ENCODE measurements at regions not wholly inside any gene's neighbourhood (a gene's known extent, or its start where the extent isn't known, plus 50 kb on each side); places are given as distances from the start of the nearest gene placed in this dataset.

GRCh38 chr1:213659580-213660547, 327.9 kb upstream of the PROX1 start:
- H3K36me3 ChIP-seq (ENCODE audit: control insufficient read depth in 4 of 4, insufficient read depth in 4 of 4, low read length in 3 of 4) = no peaks in the 10 kb centered on the region
- 93% methylated on average over 3 of the region's 8 CpGs for WGBS (ENCODE audit: insufficient coverage)
- H3K27me3 ChIP-seq (replicated peaks in 2 of 5; ENCODE audit: control insufficient read depth in 4 of 5, insufficient read depth in 5 of 5, low read length in 4 of 5) = no peaks in the 10 kb centered on the region
- ChIA-PET CTCF (no interaction called here), POLR2A (no interaction called here)
- H3K4me3 ChIP-seq (ENCODE audit: control insufficient read depth in 1 of 7, extremely low read depth in 1 of 7, insufficient read depth in 4 of 7, low read depth in 2 of 7, low read length in 6 of 7) = no peak overlapping the region
- DNase-seq = no peak
- no peak overlapping the region for H3K27ac ChIP-seq (ENCODE audit: insufficient read depth in 1 of 2, low read depth in 1 of 2, low read length in 2 of 2, poor library complexity in 1 of 2, severe bottlenecking in 2 of 2)
- H3K9me3 ChIP-seq (ENCODE audit: control extremely low read depth in 1 of 5, control insufficient read depth in 4 of 5, insufficient read depth in 2 of 5, low read depth in 1 of 5, low read length in 4 of 5) = no peaks in the 10 kb centered on the region
- H3K4me1 ChIP-seq (ENCODE audit: control extremely low read depth in 1 of 4, control insufficient read depth in 4 of 4, insufficient read depth in 4 of 4, low read length in 3 of 4) = no peaks in the 10 kb centered on the region

- H3K4me1 ChIP-seq (ENCODE audit: control extremely low read depth in 1 of 4, control insufficient read depth in 4 of 4, insufficient read depth in 4 of 4, low read length in 3 of 4) = no peaks in the 10 kb centered on the region
- H3K27me3 ChIP-seq (replicated peaks in 2 of 5; ENCODE audit: control insufficient read depth in 4 of 5, insufficient read depth in 5 of 5, low read length in 4 of 5) = no peaks in the 10 kb centered on the region
- WGBS (ENCODE audit: insufficient coverage) = 100% methylated on average over 3 of the region's 9 CpGs
- no peak overlapping the region for H3K27ac ChIP-seq (ENCODE audit: insufficient read depth in 1 of 2, low read depth in 1 of 2, low read length in 2 of 2, poor library complexity in 1 of 2, severe bottlenecking in 2 of 2)
- CTCF ChIA-PET = no interaction called here
- H3K36me3 ChIP-seq (ENCODE audit: control insufficient read depth in 4 of 4, insufficient read depth in 4 of 4, low read length in 3 of 4) = no peaks in the 10 kb centered on the region
- DNase-seq = no peak
- no peaks in the 10 kb centered on the region for H3K9me3 ChIP-seq (ENCODE audit: control extremely low read depth in 1 of 5, control insufficient read depth in 4 of 5, insufficient read depth in 2 of 5, low read depth in 1 of 5, low read length in 4 of 5)
- POLR2A ChIA-PET = no interaction called here
- H3K4me3 ChIP-seq (ENCODE audit: control insufficient read depth in 1 of 7, extremely low read depth in 1 of 7, insufficient read depth in 4 of 7, low read depth in 2 of 7, low read length in 6 of 7) = no peak overlapping the region
Observed at GRCh38 chr1:213661302-213661701, 326.5 kb upstream of the PROX1 start.

GRCh38 chr1:213666113-213666512, 321.7 kb upstream of the PROX1 start:
- CTCF ChIA-PET = interaction anchor here (0.9 kb wide), 1 partner anchor 18 kb away, joined by 3 read pairs; no protein-coding TSS in a partner anchor
- H3K27ac ChIP-seq (ENCODE audit: insufficient read depth in 1 of 2, low read depth in 1 of 2, low read length in 2 of 2, poor library complexity in 1 of 2, severe bottlenecking in 2 of 2) = no peak overlapping the region
- no peaks in the 10 kb centered on the region for H3K4me1 ChIP-seq (ENCODE audit: control extremely low read depth in 1 of 4, control insufficient read depth in 4 of 4, insufficient read depth in 4 of 4, low read length in 3 of 4)
- H3K27me3 ChIP-seq (replicated peaks in 2 of 5; ENCODE audit: control insufficient read depth in 4 of 5, insufficient read depth in 5 of 5, low read length in 4 of 5) = no peaks in the 10 kb centered on the region
- H3K9me3 ChIP-seq (ENCODE audit: control extremely low read depth in 1 of 5, control insufficient read depth in 4 of 5, insufficient read depth in 2 of 5, low read depth in 1 of 5, low read length in 4 of 5) = no peaks in the 10 kb centered on the region
- H3K36me3 ChIP-seq (ENCODE audit: control insufficient read depth in 4 of 4, insufficient read depth in 4 of 4, low read length in 3 of 4) = no peaks in the 10 kb centered on the region
- H3K4me3 ChIP-seq (ENCODE audit: control insufficient read depth in 1 of 7, extremely low read depth in 1 of 7, insufficient read depth in 4 of 7, low read depth in 2 of 7, low read length in 6 of 7) = no peak overlapping the region
- WGBS (ENCODE audit: insufficient coverage) = no CpG with 5 or more reads among the region's 2 CpGs
- POLR2A ChIA-PET = no interaction called here
- no peak for DNase-seq

- Histone ChIP-seq H3K36me3 (ENCODE audit: control insufficient read depth in 4 of 4, insufficient read depth in 4 of 4, low read length in 3 of 4) (no peaks in the 10 kb centered on the region), H3K27me3 (replicated peaks in 2 of 5; ENCODE audit: control insufficient read depth in 4 of 5, insufficient read depth in 5 of 5, low read length in 4 of 5) (no peaks in the 10 kb centered on the region), H3K9me3 (ENCODE audit: control extremely low read depth in 1 of 5, control insufficient read depth in 4 of 5, insufficient read depth in 2 of 5, low read depth in 1 of 5, low read length in 4 of 5) (no peaks in the 10 kb centered on the region), H3K27ac (ENCODE audit: insufficient read depth in 1 of 2, low read depth in 1 of 2, low read length in 2 of 2, poor library complexity in 1 of 2, severe bottlenecking in 2 of 2) (no peak overlapping the region), H3K4me3 (ENCODE audit: control insufficient read depth in 1 of 7, extremely low read depth in 1 of 7, insufficient read depth in 4 of 7, low read depth in 2 of 7, low read length in 6 of 7) (no peak overlapping the region), H3K4me1 (ENCODE audit: control extremely low read depth in 1 of 4, control insufficient read depth in 4 of 4, insufficient read depth in 4 of 4, low read length in 3 of 4) (no peaks in the 10 kb centered on the region)
- WGBS (ENCODE audit: insufficient coverage) = 96% methylated on average over 2 of the region's 3 CpGs
- POLR2A ChIA-PET = no interaction called here
- DNase-seq = no peak
- CTCF ChIA-PET = interaction anchor here (0.9 kb wide), 1 partner anchor 18 kb away, joined by 3 read pairs; no protein-coding TSS in a partner anchor
Observed at GRCh38 chr1:213666922-213667321, 320.9 kb upstream of the PROX1 start.

- ChIA-PET POLR2A (no interaction called here), CTCF (no interaction called here)
- H3K36me3 ChIP-seq (ENCODE audit: control insufficient read depth in 4 of 4, insufficient read depth in 4 of 4, low read length in 3 of 4) = no peaks in the 10 kb centered on the region
- no peaks in the 10 kb centered on the region for H3K27me3 ChIP-seq (replicated peaks in 2 of 5; ENCODE audit: control insufficient read depth in 4 of 5, insufficient read depth in 5 of 5, low read length in 4 of 5)
- DNase-seq = no peak
- 96% methylated on average over 7 of the region's 7 CpGs for WGBS (ENCODE audit: insufficient coverage)
- H3K4me3 ChIP-seq (ENCODE audit: control insufficient read depth in 1 of 7, extremely low read depth in 1 of 7, insufficient read depth in 4 of 7, low read depth in 2 of 7, low read length in 6 of 7) = no peak overlapping the region
- no peaks in the 10 kb centered on the region for H3K4me1 ChIP-seq (ENCODE audit: control extremely low read depth in 1 of 4, control insufficient read depth in 4 of 4, insufficient read depth in 4 of 4, low read length in 3 of 4)
- no peaks in the 10 kb centered on the region for H3K9me3 ChIP-seq (ENCODE audit: control extremely low read depth in 1 of 5, control insufficient read depth in 4 of 5, insufficient read depth in 2 of 5, low read depth in 1 of 5, low read length in 4 of 5)
- H3K27ac ChIP-seq (ENCODE audit: insufficient read depth in 1 of 2, low read depth in 1 of 2, low read length in 2 of 2, poor library complexity in 1 of 2, severe bottlenecking in 2 of 2) = no peak overlapping the region
Observed at GRCh38 chr1:213669512-213669911, 318.3 kb upstream of the PROX1 start.

GRCh38 chr1:213669964-213670691, 317.6 kb upstream of the PROX1 start:
- Histone ChIP-seq H3K27ac (ENCODE audit: insufficient read depth in 1 of 2, low read depth in 1 of 2, low read length in 2 of 2, poor library complexity in 1 of 2, severe bottlenecking in 2 of 2) (no peak overlapping the region), H3K27me3 (replicated peaks in 2 of 5; ENCODE audit: control insufficient read depth in 4 of 5, insufficient read depth in 5 of 5, low read length in 4 of 5) (no peaks in the 10 kb centered on the region), H3K4me3 (ENCODE audit: control insufficient read depth in 1 of 7, extremely low read depth in 1 of 7, insufficient read depth in 4 of 7, low read depth in 2 of 7, low read length in 6 of 7) (no peak overlapping the region), H3K4me1 (ENCODE audit: control extremely low read depth in 1 of 4, control insufficient read depth in 4 of 4, insufficient read depth in 4 of 4, low read length in 3 of 4) (no peaks in the 10 kb centered on the region), H3K9me3 (ENCODE audit: control extremely low read depth in 1 of 5, control insufficient read depth in 4 of 5, insufficient read depth in 2 of 5, low read depth in 1 of 5, low read length in 4 of 5) (no peaks in the 10 kb centered on the region), H3K36me3 (ENCODE audit: control insufficient read depth in 4 of 4, insufficient read depth in 4 of 4, low read length in 3 of 4) (no peaks in the 10 kb centered on the region)
- CTCF ChIA-PET = no interaction called here
- DNase-seq = no peak
- 56% methylated on average over 2 of the region's 2 CpGs for WGBS (ENCODE audit: insufficient coverage)
- POLR2A ChIA-PET = no interaction called here

- CTCF ChIA-PET = no interaction called here
- H3K4me1 ChIP-seq (ENCODE audit: control extremely low read depth in 1 of 4, control insufficient read depth in 4 of 4, insufficient read depth in 4 of 4, low read length in 3 of 4) = no peaks in the 10 kb centered on the region
- DNase-seq = no peak
- no peak overlapping the region for H3K27ac ChIP-seq (ENCODE audit: insufficient read depth in 1 of 2, low read depth in 1 of 2, low read length in 2 of 2, poor library complexity in 1 of 2, severe bottlenecking in 2 of 2)
- no peaks in the 10 kb centered on the region for H3K27me3 ChIP-seq (replicated peaks in 2 of 5; ENCODE audit: control insufficient read depth in 4 of 5, insufficient read depth in 5 of 5, low read length in 4 of 5)
- no peaks in the 10 kb centered on the region for H3K9me3 ChIP-seq (ENCODE audit: control extremely low read depth in 1 of 5, control insufficient read depth in 4 of 5, insufficient read depth in 2 of 5, low read depth in 1 of 5, low read length in 4 of 5)
- POLR2A ChIA-PET = no interaction called here
- H3K36me3 ChIP-seq (ENCODE audit: control insufficient read depth in 4 of 4, insufficient read depth in 4 of 4, low read length in 3 of 4) = no peaks in the 10 kb centered on the region
- H3K4me3 ChIP-seq (ENCODE audit: control insufficient read depth in 1 of 7, extremely low read depth in 1 of 7, insufficient read depth in 4 of 7, low read depth in 2 of 7, low read length in 6 of 7) = no peak overlapping the region
- 83% methylated on average over 1 of the region's 1 CpG for WGBS (ENCODE audit: insufficient coverage)
Observed at GRCh38 chr1:213670692-213671023, 317.1 kb upstream of the PROX1 start.

Measured in common myeloid progenitor, CD34-positive (primary cell).